K562 (cell line): ENCODE measurements at regions not wholly inside any gene's neighbourhood (a gene's known extent, or its start where the extent isn't known, plus 50 kb on each side); places are given as distances from the start of the nearest gene placed in this dataset.
A peak's percentile ranks its signal among the peaks of the same experiment; 100 is the strongest.

Experiments used
- ATAC-seq: fragments of 200-7000 bp; cut with Tn5 transposase; 3 replicates; pipeline ENCODE4 v1.9.1; 2020; ENCODE audit warnings: moderate library complexity
- BruUV-seq: library from RNA; stranded (reverse); fragments of 400-500 nt; replicated peaks from 2 replicates; lab custom pipeline; 2021; lab: Mats Ljungman, UMichigan
- CTCF ChIA-PET: fragments of 300-600 bp; formaldehyde crosslinking; extraction: SDS; loops from one replicate; lab custom pipeline; 2021; ENCODE audit warnings: low intra/inter-chr PET ratio; lab: Yijun Ruan, JAX
- POLR2A ChIA-PET: fragments of 300-600, 350-650 bp; sonication (Branson Sonifier 250); formaldehyde crosslinking; extraction: SDS; loops from one replicate; lab custom pipeline; 2021; ENCODE audit warnings: antibody characterized with exemption, inconsistent platforms; lab: Yijun Ruan, JAX
- DNase-seq, 4 experiments: peaks; one replicate each; pipeline versions ENCODE4 v3.0.0 to v3.0.0-alpha.2; 2011 to 2018; ENCODE audit warnings: low spot score in 3 of 4, mixed read lengths in 3 of 4; ENCODE audit errors: extremely low read depth in 1 of 4
- FAIRE-seq: peaks from 2 replicates; lab custom pipeline; 2011; peaks lifted over from hg19 to GRCh38; lab: Jason Lieb, UNC
- H2AFZ ChIP-seq: 2 replicates; pipeline ENCODE4 v1.6.0; 2011; ENCODE audit warnings: low read depth, low read length, control low read depth, inconsistent platforms
- H3K27ac ChIP-seq: fragments of 200-600 bp; 3 replicates; pipeline ENCODE4 v1.8.0; 2011; ENCODE audit warnings: low read depth, mild to moderate bottlenecking, control low read depth, inconsistent platforms, low read length, moderate library complexity, mixed read lengths; ENCODE audit errors: extremely low read depth
- H3K27me3 ChIP-seq, 2 experiments: fragments of 300-600 bp in 1 of 2; 2 replicates in 1 of 2; 3 replicates in 1 of 2; pipeline versions ENCODE4 v1.6.0 to v1.8.0; 2011; ENCODE audit warnings: inconsistent platforms in 2 of 2, low read length in 2 of 2, mild to moderate bottlenecking in 1 of 2, mixed read lengths in 1 of 2, moderate library complexity in 1 of 2; ENCODE audit not compliant: control insufficient read depth in 2 of 2, insufficient read depth in 2 of 2
- H3K36me3 ChIP-seq: fragments of 300-600 bp; 3 replicates; pipeline ENCODE4 v1.8.0; 2011; ENCODE audit warnings: mild to moderate bottlenecking, low read length, inconsistent platforms; ENCODE audit not compliant: control insufficient read depth, insufficient read depth
- H3K4me1 ChIP-seq, 2 experiments: fragments of 200-600 bp in 1 of 2; replicated peaks in 1 of 2; 2 replicates in 1 of 2; 3 replicates in 1 of 2; pipeline versions ENCODE4 v1.5.1 to v1.8.0; 2011; ENCODE audit warnings: inconsistent platforms in 2 of 2, low read length in 2 of 2, mild to moderate bottlenecking in 1 of 2, mixed read lengths in 1 of 2, moderate library complexity in 1 of 2; ENCODE audit not compliant: control insufficient read depth in 2 of 2, insufficient read depth in 2 of 2
- H3K4me2 ChIP-seq: 2 replicates; pipeline ENCODE4 v1.6.1; 2011; ENCODE audit warnings: low read length, control low read depth, inconsistent platforms, mixed read lengths; ENCODE audit not compliant: insufficient read depth
- H3K4me3 ChIP-seq: fragments of 200-600 bp; sonication (generic), shearing (Covaris generic); 2 replicates; pipeline ENCODE4 v1.5.1; 2016; ENCODE audit warnings: control low read depth, inconsistent platforms
- H3K79me2 ChIP-seq: fragments of 200-600 bp; 3 replicates; pipeline ENCODE4 v1.8.0; 2011; ENCODE audit warnings: low read length, inconsistent platforms; ENCODE audit not compliant: control insufficient read depth, insufficient read depth
- H3K9ac ChIP-seq, 2 experiments: 2 replicates each; pipeline versions ENCODE4 v1.6.0 to v1.6.1; 2011; ENCODE audit warnings: low read depth in 2 of 2, low read length in 2 of 2, control low read depth in 1 of 2, inconsistent platforms in 1 of 2, mild to moderate bottlenecking in 1 of 2, mixed read lengths in 1 of 2; ENCODE audit not compliant: insufficient read depth in 1 of 2
- H3K9me1 ChIP-seq: one replicate; pipeline ENCODE4 v1.6.0; 2011; ENCODE audit warnings: inconsistent platforms, mild to moderate bottlenecking, low read length, moderate library complexity; ENCODE audit not compliant: control insufficient read depth, insufficient read depth
- H3K9me3 ChIP-seq: replicated peaks from 2 replicates; pipeline ENCODE4 v1.5.1; 2011; ENCODE audit warnings: low read depth, low read length, inconsistent platforms; ENCODE audit not compliant: control insufficient read depth, insufficient read depth
- H4K20me1 ChIP-seq: replicated peaks from 2 replicates; pipeline ENCODE4 v1.6.1; 2011; ENCODE audit warnings: low read length, inconsistent platforms, mixed read lengths; ENCODE audit not compliant: control insufficient read depth, insufficient read depth
- ARID3B ChIP-seq: fragments of 250-450 bp; sonication (Bioruptor Pico); IDR thresholded peaks from 2 replicates; pipeline ENCODE4 v1.4.0; 2020; ENCODE audit warnings: borderline replicate concordance
- CBX3 ChIP-seq, 2 experiments: IDR thresholded peaks; 1 replicate in 1 of 2; 2 replicates in 1 of 2; pipeline ENCODE4 v1.6.1; 2012; ENCODE audit warnings: inconsistent platforms in 2 of 2, low read length in 2 of 2, borderline replicate concordance in 1 of 2, control low read depth in 1 of 2
- ETS2 ChIP-seq: IDR thresholded peaks from 2 replicates; pipeline ENCODE4 v1.6.1; 2016; ENCODE audit warnings: borderline replicate concordance, missing genetic modification characterization, mild to moderate bottlenecking, moderate library complexity, missing compliant biosample characterization; ENCODE audit not compliant: poor library complexity, severe bottlenecking
- ETV5 ChIP-seq: sonication (generic); formaldehyde crosslinking; IDR thresholded peaks from 2 replicates; pipeline ENCODE4 v1.4.0; 2020; ENCODE audit warnings: low read depth, mild to moderate bottlenecking, missing genetic modification reagents
- MAZ ChIP-seq, 2 experiments: fragments of 450-650 bp in 1 of 2; sonication (generic) in 1 of 2; formaldehyde crosslinking; IDR thresholded peaks in 1 of 2; conservative IDR thresholded peaks in 1 of 2; 2 replicates each; pipeline versions ENCODE4 v1.4.0 to v1.5.0; 2020; ENCODE audit warnings: mild to moderate bottlenecking in 1 of 2, missing genetic modification reagents in 1 of 2
- MBD2 ChIP-seq: sonication (generic); IDR thresholded peaks from 2 replicates; pipeline ENCODE4 v1.6.1; 2016; ENCODE audit warnings: low read depth, borderline replicate concordance
- MEF2D ChIP-seq: conservative IDR thresholded peaks from 2 replicates; pipeline ENCODE4 v1.6.1; 2016; ENCODE audit warnings: low read depth, missing genetic modification characterization, missing compliant biosample characterization
- SREBF2 ChIP-seq: sonication (generic); formaldehyde crosslinking; IDR thresholded peaks from 2 replicates; pipeline ENCODE4 v1.4.0; 2020; ENCODE audit warnings: mild to moderate bottlenecking, missing genetic modification reagents
- TEAD1 ChIP-seq, 2 experiments: fragments of 450-650 bp in 1 of 2; sonication (generic) in 1 of 2; formaldehyde crosslinking; IDR thresholded peaks; 2 replicates each; pipeline versions ENCODE4 v1.4.0 to v1.8.0; 2020 to 2022; ENCODE audit warnings: mild to moderate bottlenecking in 2 of 2, missing genetic modification reagents in 1 of 2
- THAP12 ChIP-seq: fragments of 250-450 bp; sonication (Bioruptor Pico); IDR thresholded peaks from 2 replicates; pipeline ENCODE4 v1.9.0; 2021; ENCODE audit warnings: mild to moderate bottlenecking, inconsistent platforms
- THAP7 ChIP-seq: fragments of 250-450 bp; sonication (Bioruptor Pico); IDR thresholded peaks from 2 replicates; pipeline ENCODE4 v1.5.0; 2021
- ZNF561 ChIP-seq: fragments of 450-650 bp; formaldehyde crosslinking; conservative IDR thresholded peaks from 2 replicates; pipeline ENCODE4 v1.4.0; 2020; ENCODE audit warnings: mild to moderate bottlenecking, moderate library complexity
- ZNF57 ChIP-seq: fragments of 450-650 bp; formaldehyde crosslinking; IDR thresholded peaks from 2 replicates; pipeline ENCODE4 v1.4.0; 2020; ENCODE audit warnings: mild to moderate bottlenecking, moderate library complexity
- ZNF778 ChIP-seq: fragments of 450-650 bp; formaldehyde crosslinking; IDR thresholded peaks from 2 replicates; pipeline ENCODE4 v1.4.0; 2020; ENCODE audit warnings: mild to moderate bottlenecking, moderate library complexity
- WGBS: fragments of 100-300 bp; shearing (Covaris generic); methylation state at CpG from one replicate; pipeline ENCODE4 v1.1.6; 2016; ENCODE audit warnings: low coverage, mixed read lengths; ENCODE audit not compliant: insufficient coverage; ENCODE audit errors: missing lambda C conversion rate; 5-methylcytosine and 5-hydroxymethylcytosine counted together
- in situ Hi-C: fragments of 300-500 bp; cut with MboI; formaldehyde crosslinking; loops from 4 replicates; pipeline ENCODE4 v1.15.0; 2018; ENCODE audit warnings: inconsistent platforms, mixed read lengths
- intact Hi-C: fragments of 100-400 bp; cut with micrococcal nuclease; formaldehyde crosslinking; loops from 2 replicates; pipeline ENCODE4 v1.14.2; 2022

GRCh38 chr2:12127638-12128037, 381.2 kb downstream of the LPIN1 start:
- Histone ChIP-seq H3K4me2 (no peak overlapping the region), H3K9ac (no peak overlapping the region), H3K79me2 (no peaks in the 10 kb centered on the region), H2AFZ (0 out of 2 replicates have a peak overlapping the region, but pooled peaks have one; percentile 28), H3K9me1 (no peaks in the 10 kb centered on the region), H3K27ac (no peak overlapping the region), H3K9me3 (no peaks in the 10 kb centered on the region), H3K36me3 (no peaks in the 10 kb centered on the region), H3K4me1 (no peaks in the 10 kb centered on the region; a peak in 3 of 5 replicates), H3K4me3 (no peak overlapping the region), H3K27me3 (no peaks in the 10 kb centered on the region; a peak in 2 of 5 replicates), H4K20me1 (no peaks in the 10 kb centered on the region)
- 41% methylated on average over 2 of the region's 2 CpGs for WGBS
- BruUV-seq = no TSS peak
- ChIA-PET POLR2A (no interaction called here), CTCF (no interaction called here)
- in situ Hi-C loops (no loop called here), intact Hi-C loops (no loop called here)
- DNase-seq (no peak), ATAC-seq (no peak), FAIRE-seq (no peak)
- no peak for TF ChIP-seq THAP7 (CRISPR knock-in tag)
- TF ChIP-seq TEAD1 (CRISPR knock-in tag; IDR thresholded peaks at IDR 0.05) = no peak
- no peak for TF ChIP-seq SREBF2 (CRISPR knock-in tag)
- TF ChIP-seq ARID3B (CRISPR knock-in tag) = no peak
- no peak for TF ChIP-seq CBX3 (IDR thresholded peaks at IDR 0.05; ENCODE audit: borderline replicate concordance in 1 of 2, low read length in 2 of 2)
- no peak for TF ChIP-seq ZNF778 (CRISPR knock-in tag)
- TF ChIP-seq ZNF561 (CRISPR knock-in tag) = no peak
- TF ChIP-seq MEF2D (tag) = no peak
- no peak for TF ChIP-seq ETV5 (CRISPR knock-in tag)
- TF ChIP-seq MBD2 = no peak
- no peak for TF ChIP-seq ZNF57 (CRISPR knock-in tag)
- TF ChIP-seq MAZ (CRISPR knock-in tag; conservative IDR thresholded peaks at IDR 0.05 in 1 of 2, IDR thresholded peaks at IDR 0.05 in 1 of 2) = no peak
- no peak for TF ChIP-seq THAP12 (CRISPR knock-in tag)
- no peak for TF ChIP-seq ETS2 (tag)
